GM21515 (cell line): ENCODE measurements at regions not wholly inside any gene's neighbourhood (a gene's known extent, or its start where the extent isn't known, plus 50 kb on each side); places are given as distances from the start of the nearest gene placed in this dataset.
"Not testable (repeated sequence)": the region's sequence is repeated elsewhere in the genome, so short reads cannot be mapped to it uniquely, and the experiment has no call there.

ENCODE experiments used
- ATAC-seq: cut with Tn5 transposase; IDR thresholded peaks from one replicate; pipeline ENCODE4 v1.9.1; 2021; ENCODE audit not compliant: unreplicated experiment

- no peak for ATAC-seq
Observed at GRCh38 chr9:79395228-79395627, 176.5 kb upstream of the TLE4 start.

GRCh38 chr9:79395755-79396154, 176.0 kb upstream of the TLE4 start:
- ATAC-seq = no peak

GRCh38 chr9:79396168-79396567, 175.6 kb upstream of the TLE4 start:
- ATAC-seq = no peak

- ATAC-seq = no peak
Observed at GRCh38 chr9:79403495-79403894, 168.3 kb upstream of the TLE4 start.

- ATAC-seq = no peak
Observed at GRCh38 chr9:79408200-79408599, 163.6 kb upstream of the TLE4 start.

GRCh38 chr9:79408617-79409016, 163.1 kb upstream of the TLE4 start:
- ATAC-seq = no peak

- ATAC-seq = no peak
Observed at GRCh38 chr9:79409182-79409823, 162.5 kb upstream of the TLE4 start.

- no peak for ATAC-seq
Observed at GRCh38 chr9:79425840-79426239, 145.9 kb upstream of the TLE4 start.

GRCh38 chr9:79428422-79428821, 143.3 kb upstream of the TLE4 start:
- no peak for ATAC-seq

GRCh38 chr9:79430619-79431018, 141.1 kb upstream of the TLE4 start:
- ATAC-seq = no peak

- ATAC-seq = no peak
Observed at GRCh38 chr9:79431019-79431679, 140.6 kb upstream of the TLE4 start.

- no peak for ATAC-seq
Observed at GRCh38 chr9:79432485-79432884, 139.3 kb upstream of the TLE4 start.

- no peak for ATAC-seq
Observed at GRCh38 chr9:79433703-79434102, 138.1 kb upstream of the TLE4 start.

GRCh38 chr9:79439221-79439620, 132.5 kb upstream of the TLE4 start:
- not testable (repeated sequence) for ATAC-seq

- no peak for ATAC-seq
Observed at GRCh38 chr9:79446523-79447307, 125.0 kb upstream of the TLE4 start.

GRCh38 chr9:79447308-79447605, 124.5 kb upstream of the TLE4 start:
- no peak for ATAC-seq

GRCh38 chr9:79447762-79448161, 124.0 kb upstream of the TLE4 start:
- ATAC-seq = no peak

GRCh38 chr9:79452265-79452664, 119.5 kb upstream of the TLE4 start:
- ATAC-seq = no peak

- no peak for ATAC-seq
Observed at GRCh38 chr9:79461712-79462111, 110.1 kb upstream of the TLE4 start.

- ATAC-seq = no peak
Observed at GRCh38 chr9:79465156-79465555, 106.6 kb upstream of the TLE4 start.

- ATAC-seq = no peak
Observed at GRCh38 chr9:79469164-79469563, 102.6 kb upstream of the TLE4 start.

- ATAC-seq = no peak
Observed at GRCh38 chr9:79470954-79471353, 100.8 kb upstream of the TLE4 start.
